ENCODE measurements at regions not wholly inside any gene's neighbourhood (a gene's known extent, or its start where the extent isn't known, plus 50 kb on each side); places are given as distances from the start of the nearest gene placed in this dataset.
A peak's percentile ranks its signal among the peaks of the same experiment; 100 is the strongest.
"Not testable (repeated sequence)": the region's sequence is repeated elsewhere in the genome, so short reads cannot be mapped to it uniquely, and the experiment has no call there.

DNA sequence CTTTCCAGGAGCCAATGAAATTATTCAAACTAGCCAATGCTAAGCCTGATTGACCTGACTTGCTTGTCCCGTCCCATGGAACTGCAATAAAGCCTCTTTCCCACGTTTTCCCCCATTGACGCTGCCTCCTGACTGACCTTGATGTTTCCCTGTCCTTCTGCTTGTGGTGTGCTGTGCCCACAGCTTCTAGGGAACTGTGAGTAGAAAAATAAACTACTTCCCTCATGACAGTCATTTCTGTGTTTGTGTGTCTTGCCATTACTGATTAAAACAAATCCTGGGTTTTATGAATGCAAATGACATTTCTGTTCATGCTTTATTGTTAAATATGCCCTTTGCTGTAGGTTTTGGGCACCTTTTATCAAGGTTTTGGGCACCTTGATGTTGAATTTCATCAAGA, 91.3 kb upstream of the ABI1 start:
- DNase-seq (ENCODE audit: low spot score) = no peak

DNA sequence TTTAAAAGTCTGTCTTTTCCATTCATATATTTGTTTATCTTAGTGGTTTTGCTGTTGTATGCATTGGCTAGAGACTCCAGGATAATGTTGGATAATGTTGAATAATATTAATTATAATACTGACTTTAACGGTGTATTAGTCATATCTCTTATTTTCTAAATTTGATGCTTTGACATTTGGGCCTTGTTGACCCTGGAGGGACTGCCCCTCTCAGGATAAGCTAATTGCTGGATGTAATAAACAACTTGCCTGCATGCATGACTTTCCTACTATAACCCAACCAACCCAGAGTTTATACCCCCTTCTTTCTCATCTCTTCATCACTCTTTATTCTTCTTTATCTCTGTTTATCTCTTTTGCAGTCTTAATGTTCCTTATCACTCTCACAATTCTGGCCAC, 90.9 kb upstream of the ABI1 start:
- no peak for DNase-seq (ENCODE audit: low spot score)

DNA sequence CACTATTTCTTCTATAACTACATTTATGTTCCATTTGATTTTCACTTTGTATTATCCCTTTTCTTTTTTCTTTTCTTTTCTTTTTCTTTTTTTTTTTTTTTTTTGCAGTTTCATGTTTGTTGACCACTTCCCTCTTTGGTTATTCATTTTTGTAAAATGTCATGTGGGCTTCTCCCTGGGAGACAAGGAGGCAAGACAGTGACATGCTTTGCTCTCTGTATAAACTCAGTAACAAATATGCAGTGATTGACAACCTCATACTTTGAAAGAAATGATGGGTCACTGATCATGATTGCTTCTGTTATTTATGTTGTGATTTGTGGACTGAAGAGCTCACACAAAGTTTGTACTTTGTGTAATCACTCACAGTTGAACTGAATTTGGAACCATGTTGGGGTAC, 90.2 kb upstream of the ABI1 start:
- no peak for DNase-seq (ENCODE audit: low spot score)

DNA sequence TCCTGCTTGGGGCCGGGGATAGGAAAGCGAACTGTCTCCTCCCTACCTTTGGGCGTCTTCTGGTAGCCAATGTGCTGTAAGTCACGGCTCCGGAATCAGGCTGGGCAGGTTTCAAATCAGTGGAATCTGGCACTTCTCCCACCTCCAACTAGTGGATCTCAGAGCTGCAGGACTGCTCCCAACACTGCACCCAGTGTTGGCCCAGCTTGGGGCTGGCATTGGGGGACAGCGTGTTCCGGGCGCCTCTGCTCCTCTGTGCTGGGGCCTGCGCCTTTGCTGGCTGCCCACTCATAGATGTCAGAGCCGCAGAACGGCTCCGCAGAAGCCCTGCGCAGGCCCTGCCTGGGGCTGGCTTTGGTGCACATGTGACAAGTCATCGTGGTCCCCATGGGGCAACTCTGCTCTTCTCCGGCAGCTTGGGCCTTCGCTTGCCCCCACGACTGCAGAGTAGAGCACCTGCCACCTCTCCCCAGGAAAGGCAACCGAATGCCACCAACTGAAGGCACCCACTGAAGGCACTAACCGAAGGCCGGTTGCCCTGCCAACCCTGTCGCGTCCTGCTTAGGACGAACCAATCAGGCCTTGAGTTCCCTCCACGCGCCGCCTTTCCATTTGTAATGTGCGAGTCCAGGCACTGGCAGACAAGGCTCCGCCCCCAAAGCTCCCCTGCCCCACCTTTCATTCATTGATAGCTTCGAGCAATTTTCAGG, 85.5 kb upstream of the ABI1 start:
- peak; percentile 27 for DNase-seq (ENCODE audit: low spot score)

DNA sequence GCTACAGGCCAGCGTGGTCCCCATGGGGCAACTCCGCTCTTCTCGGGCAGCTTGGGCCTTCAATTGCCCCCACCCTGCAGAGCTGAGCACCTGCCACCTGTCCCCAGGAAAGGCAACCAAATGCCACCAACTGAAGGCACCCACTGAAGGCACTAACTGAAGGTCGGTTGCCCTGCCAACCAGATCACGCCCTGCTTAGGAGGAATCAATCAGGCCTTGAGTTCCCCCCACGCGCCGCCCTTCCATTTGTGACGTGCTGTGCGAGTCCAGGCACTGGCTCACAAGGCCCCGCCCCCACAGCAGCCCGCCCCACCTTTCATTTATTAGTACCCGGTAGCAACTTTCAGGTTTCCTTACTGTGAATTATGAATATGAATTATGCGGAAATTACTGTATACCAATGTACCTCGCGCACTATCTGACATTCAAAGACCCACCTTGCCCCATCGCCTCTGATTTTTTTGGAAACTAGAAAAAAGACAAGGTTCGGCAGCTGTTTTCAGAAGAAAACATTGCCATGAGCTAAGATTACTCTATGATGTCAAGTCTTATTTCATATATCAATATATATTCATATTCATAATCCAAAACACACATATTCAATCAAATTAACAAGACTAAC, 83.6 kb upstream of the ABI1 start:
- DNase-seq (ENCODE audit: low spot score) = no peak

DNA sequence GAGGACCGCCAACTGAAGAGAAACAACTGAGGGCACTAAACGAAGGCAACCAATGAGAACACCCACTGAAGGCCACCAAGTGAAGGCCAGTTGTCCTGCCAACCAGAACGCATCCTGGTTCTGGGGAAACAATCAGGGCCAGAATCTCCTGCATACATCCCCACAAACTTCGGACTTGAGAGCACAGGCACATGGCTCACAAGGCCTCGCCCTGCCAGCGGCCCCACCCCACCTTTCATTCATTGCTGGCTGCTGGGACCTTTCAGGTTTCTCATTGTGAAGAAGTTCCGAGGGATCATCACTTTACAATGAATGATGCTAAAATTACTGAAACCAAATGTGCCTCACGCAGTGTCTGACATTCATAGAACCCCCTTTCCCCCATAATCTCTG, 79.2 kb upstream of the ABI1 start:
- DNase-seq (ENCODE audit: low spot score) = no peak

DNA sequence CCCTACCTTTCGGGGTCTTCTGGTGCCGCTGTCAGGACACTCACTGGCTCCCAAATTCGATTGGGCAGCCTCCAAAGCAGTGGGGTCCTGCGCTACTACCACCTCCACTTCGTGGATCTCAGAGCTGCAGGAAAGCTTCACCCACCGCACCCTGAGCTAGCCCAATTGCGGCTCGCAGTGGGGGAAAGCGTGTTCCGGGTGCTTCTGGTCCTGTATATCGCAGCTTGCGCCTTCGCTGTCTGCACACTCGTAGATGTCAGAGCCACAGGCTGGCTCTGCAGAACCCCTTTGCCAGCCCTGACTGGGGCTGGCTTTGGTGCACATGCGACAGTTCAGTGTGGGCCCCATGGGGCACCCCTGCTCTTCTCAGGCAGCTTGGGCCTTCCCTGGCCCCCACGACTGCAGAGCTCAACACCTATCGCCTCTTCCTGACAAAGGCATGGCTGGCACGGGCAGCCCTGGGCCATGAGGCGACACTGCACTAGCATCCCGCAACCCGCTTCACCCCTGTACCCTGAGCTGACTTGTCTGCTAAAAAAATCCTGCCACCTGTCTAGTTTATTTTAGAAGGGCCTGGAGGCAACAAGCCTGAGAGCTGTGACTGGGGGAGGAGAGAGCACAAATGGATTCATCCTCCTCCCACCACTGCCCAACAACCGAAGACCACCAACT, 78.7 kb upstream of the ABI1 start:
- DNase-seq (ENCODE audit: low spot score) = no peak

DNA sequence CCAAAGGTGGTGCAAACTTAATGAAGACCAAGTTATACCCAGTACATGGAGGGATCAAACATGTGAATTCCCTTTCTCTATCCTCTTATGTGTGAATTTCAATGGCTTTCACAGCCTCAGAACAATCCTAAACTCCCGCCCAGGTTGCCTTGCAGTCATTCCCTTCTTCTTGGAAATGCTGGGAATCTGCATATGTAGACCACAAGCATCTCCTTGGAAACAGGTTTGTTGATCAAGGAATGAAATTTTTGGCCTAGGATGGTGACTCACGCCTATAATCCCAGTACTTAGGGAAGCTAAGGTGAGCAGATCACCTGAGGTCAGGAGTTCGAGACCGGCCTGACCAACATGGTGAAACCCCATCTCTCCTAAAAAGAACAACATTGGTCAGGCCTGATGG, 77.8 kb upstream of the ABI1 start:
- DNase-seq (ENCODE audit: low spot score) = no peak

DNA sequence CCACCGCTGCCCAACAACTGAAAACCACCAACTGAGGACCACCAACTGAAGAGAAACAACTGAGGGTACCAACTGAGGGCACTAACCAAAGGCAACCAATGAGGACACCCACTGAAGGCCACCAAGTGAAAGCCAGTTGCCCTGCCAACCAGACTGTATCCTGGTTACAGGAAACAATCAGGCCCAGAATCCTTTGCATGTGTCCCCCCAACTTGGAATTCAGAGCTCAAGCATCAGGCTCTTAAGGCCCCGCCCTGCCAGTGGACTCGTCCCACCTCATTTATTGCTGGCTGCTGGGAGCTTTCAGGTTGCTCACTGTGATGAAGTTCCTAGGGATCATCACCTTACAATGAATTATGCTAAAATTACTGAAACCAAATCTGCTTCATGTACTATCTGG, 76.6 kb upstream of the ABI1 start:
- no peak for DNase-seq (ENCODE audit: low spot score)

DNA sequence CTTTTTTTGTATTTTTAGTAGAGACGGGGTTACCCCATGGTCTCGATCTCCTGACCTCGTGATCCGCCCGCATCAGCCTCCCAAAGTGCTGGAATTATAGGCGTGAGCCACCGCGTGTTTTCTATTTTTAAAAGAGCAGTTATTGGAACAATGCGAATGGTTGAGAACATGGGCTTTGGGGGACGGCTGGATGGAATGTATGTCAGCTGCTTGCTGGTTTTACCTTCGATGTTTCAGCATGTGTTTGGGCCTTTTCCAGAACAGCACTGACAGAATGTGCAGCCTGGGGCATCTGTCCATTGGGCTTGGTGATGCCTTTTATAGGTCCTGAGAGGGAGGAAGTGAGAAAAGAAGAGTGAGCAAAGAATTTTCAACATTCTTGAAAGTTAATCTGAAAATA, 73.4 kb upstream of the ABI1 start:
- not testable (repeated sequence) for DNase-seq (ENCODE audit: low spot score)

DNA sequence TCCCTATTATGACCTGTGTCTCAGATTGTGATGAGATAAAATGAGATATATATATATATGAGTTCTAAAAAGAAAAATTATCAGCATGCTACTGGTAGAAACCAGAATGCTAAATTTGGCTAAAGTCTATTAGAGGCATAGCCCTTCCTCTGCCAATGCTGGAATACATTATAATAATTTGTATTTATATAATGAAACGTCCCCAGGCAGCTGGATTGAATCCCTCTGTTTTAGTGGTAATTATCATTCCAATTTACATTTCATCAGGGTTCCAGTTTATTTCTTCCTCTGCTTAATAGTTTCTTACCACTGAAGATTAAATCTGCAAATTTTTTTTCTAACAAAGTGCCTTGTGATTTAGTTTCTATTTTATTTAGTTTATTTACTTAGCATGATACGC, 71.8 kb upstream of the ABI1 start:
- no peak for DNase-seq (ENCODE audit: low spot score)

DNA sequence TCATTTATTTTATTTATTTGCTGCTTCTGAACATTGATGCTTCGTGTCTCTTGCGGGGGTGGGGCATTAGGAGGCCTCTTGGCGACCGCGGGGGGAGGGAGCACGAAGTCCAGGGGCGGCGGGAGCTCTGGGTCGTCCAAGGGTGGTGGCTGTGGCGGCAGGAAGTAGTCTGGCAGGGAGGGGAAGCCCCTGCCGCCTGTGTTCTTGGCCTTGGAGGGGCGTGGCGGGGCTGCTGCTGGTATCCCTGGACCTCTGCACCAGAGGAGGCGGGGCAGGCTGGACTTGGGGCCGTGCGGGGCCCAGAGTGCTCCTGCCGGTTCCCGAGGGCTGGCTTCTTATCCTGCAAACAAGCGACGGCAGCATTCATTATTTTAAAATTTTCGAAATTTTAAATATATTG, 70.5 kb upstream of the ABI1 start:
- DNase-seq (ENCODE audit: low spot score) = peak; percentile 13

DNA sequence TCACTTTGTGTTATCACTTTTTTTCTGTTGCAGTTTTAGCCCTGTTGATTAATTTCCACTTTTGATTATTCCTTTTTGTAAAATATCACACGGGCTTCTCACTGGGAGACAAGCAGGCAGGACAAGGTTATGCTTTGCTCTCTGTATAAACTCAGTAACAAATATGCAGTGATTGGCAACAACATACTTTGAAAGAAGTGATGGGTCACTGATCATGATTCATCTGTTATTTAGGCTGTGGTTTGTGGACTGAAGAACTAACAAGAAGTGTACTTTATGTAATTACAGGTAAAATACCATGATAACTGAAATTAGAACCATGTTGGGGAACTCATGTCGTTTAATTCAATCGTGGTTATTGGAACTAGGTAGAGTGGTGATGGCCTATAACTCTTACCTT, 62.1 kb upstream of the ABI1 start:
- not testable (repeated sequence) for DNase-seq (ENCODE audit: low spot score)

DNA sequence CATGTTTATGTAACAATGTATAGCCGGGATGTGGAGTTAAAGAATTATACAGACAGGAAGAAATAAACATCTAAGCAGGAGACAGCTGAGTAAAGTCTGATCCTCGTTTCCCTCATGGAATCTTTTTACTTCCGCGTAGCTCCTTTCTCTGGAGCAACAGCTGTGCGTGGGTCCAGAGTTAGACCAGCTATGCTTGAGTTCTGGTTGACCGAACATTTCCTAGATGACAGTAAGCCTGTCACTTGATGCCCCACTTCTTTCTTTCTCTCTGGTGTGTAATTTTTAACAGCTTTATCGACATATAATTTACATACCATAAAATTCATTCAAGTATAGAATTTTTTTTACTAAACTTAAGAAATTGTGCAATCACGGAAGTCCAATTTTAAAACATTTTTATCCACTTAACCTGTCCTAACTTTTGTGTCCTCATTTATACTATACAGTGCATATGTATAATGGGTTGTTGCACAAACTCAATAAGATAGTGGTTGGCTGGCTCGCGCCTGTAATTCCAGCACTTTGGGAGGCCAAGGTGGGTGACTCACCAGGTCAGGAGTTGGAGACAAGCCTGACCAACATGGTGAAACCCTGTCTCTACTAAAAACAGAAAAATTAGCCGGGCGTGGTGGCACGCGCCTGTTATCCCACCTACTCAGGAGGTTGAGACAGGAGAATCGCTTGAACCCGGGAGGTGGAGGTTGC, 58.5 kb upstream of the ABI1 start:
- DNase-seq (ENCODE audit: low spot score) = not testable (repeated sequence)

DNA sequence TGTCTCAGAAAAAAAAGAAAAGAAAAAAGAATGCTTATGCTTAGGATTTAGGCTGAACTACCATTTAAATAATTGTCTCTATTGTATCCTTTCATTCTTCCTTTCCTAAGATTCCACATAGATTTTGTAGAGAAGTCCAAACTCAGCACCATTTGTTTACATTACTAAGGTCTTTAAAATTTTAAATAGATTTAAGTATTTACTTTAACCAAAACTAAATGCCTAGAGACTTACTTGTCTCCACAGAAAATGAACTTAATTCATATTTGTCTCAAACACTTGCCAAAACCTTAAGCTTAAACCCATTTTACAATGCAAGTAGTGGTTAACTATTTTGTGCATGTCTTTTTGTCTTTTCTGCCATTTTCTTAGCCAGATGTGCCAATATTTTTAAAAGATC, 54.1 kb upstream of the ABI1 start:
- DNase-seq (ENCODE audit: low spot score) = no peak

DNA sequence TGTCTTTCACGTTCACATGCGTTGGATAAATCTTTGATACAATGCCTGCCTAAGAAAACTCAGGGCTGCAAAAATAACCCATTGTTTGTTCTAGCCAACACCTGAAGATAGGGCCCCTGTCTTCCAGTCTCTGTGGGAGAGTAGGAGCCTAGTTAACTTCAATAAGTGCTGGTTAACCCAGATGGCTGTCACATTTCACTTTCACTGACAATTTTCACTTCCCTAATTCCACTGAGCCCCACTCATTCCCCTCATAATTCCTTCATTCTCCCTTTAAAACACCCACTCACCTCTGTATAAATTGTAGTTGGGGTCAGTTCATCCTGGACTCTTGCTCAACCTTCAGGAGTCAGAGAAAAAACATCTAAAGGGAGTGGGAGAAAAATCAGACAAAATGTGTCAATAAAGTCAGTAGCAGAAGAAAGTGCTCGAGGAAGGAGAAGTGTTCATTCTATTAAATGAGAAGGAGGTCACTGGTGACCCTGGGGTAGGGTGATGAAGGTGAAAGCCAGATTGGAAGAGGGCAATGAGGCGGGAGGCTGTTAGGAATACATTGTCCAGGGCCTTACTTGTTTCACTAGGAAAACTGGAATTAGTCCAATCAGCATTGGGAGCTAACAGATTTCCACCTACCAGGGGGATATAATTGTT, 51.2 kb upstream of the ABI1 start:
- no peak for DNase-seq (ENCODE audit: low spot score)
